GM23338 (cell line): ENCODE measurements at regions not wholly inside any gene's neighbourhood (a gene's known extent, or its start where the extent isn't known, plus 50 kb on each side); places are given as distances from the start of the nearest gene placed in this dataset.
"Not testable (repeated sequence)": the region's sequence is repeated elsewhere in the genome, so short reads cannot be mapped to it uniquely, and the experiment has no call there.

Source experiments
- ATAC-seq: fragments of 200-7000 bp; cut with Tn5 transposase; 3 replicates; pipeline ENCODE4 v1.9.1; 2020
- DNase-seq: peaks from one replicate; pipeline ENCODE4 v3.0.0-alpha.2; 2015; ENCODE audit warnings: low spot score
- H2AFZ ChIP-seq: fragments of 200-600 bp; sonication (generic); 2 replicates; pipeline ENCODE4 v1.8.0; 2016; ENCODE audit warnings: antibody characterized with exemption, mild to moderate bottlenecking, moderate library complexity
- H3F3A ChIP-seq: fragments of 200-600 bp; sonication (generic); replicated peaks from 2 replicates; pipeline ENCODE4 v1.8.0; 2017; ENCODE audit warnings: antibody characterized with exemption, mixed run types, low read depth
- H3K27ac ChIP-seq: fragments of 200-600 bp; sonication (generic); 2 replicates; pipeline ENCODE4 v1.6.1; 2016; ENCODE audit warnings: low read depth
- H3K27me3 ChIP-seq: fragments of 200-600 bp; sonication (generic); 2 replicates; pipeline ENCODE4 v1.8.0; 2016; ENCODE audit warnings: mild to moderate bottlenecking, mixed run types, moderate library complexity; ENCODE audit not compliant: insufficient read depth
- H3K36me3 ChIP-seq: fragments of 200-600 bp; sonication (generic); 2 replicates; pipeline ENCODE4 v1.8.0; 2016; ENCODE audit warnings: mild to moderate bottlenecking; ENCODE audit not compliant: insufficient read depth
- H3K4me1 ChIP-seq: fragments of 200-600 bp; sonication (generic); 2 replicates; pipeline ENCODE4 v1.8.0; 2016; ENCODE audit warnings: mild to moderate bottlenecking, moderate library complexity; ENCODE audit not compliant: insufficient read depth
- H3K4me2 ChIP-seq: fragments of 200-600 bp; sonication (generic); 2 replicates; pipeline ENCODE4 v1.7.1; 2017; ENCODE audit warnings: mixed run types
- H3K4me3 ChIP-seq: fragments of 200-600 bp; sonication (generic); 2 replicates; pipeline ENCODE4 v1.6.1; 2016; ENCODE audit warnings: mixed run types
- H3K79me2 ChIP-seq: fragments of 200-600 bp; sonication (generic); replicated peaks from 2 replicates; pipeline ENCODE4 v1.8.0; 2017; ENCODE audit warnings: mild to moderate bottlenecking; ENCODE audit not compliant: insufficient read depth
- H3K9me2 ChIP-seq: fragments of 200-600 bp; sonication (generic); 2 replicates; pipeline ENCODE4 v1.8.0; 2017; ENCODE audit not compliant: insufficient read depth
- H4K20me1 ChIP-seq: fragments of 200-600 bp; sonication (generic); replicated peaks from 2 replicates; pipeline ENCODE4 v1.8.0; 2017; ENCODE audit warnings: mild to moderate bottlenecking; ENCODE audit not compliant: insufficient read depth
- H3K27ac Mint-ChIP-seq: 2 replicates; pipeline ENCODE4 v1.8.0; 2020; ENCODE audit warnings: inconsistent platforms, mild to moderate bottlenecking, moderate library complexity, mixed read lengths
- H3K27me3 Mint-ChIP-seq: 3 replicates; pipeline ENCODE4 v1.8.0; 2022; ENCODE audit warnings: low read depth, mild to moderate bottlenecking, moderate library complexity, mixed read lengths, inconsistent platforms; ENCODE audit not compliant: insufficient read depth, poor library complexity
- H3K36me3 Mint-ChIP-seq: 3 replicates; pipeline ENCODE4 v1.8.0; 2021; ENCODE audit warnings: low read depth, mild to moderate bottlenecking, inconsistent platforms, moderate library complexity, mixed read lengths
- H3K4me1 Mint-ChIP-seq: 3 replicates; pipeline ENCODE4 v1.8.0; 2020; ENCODE audit warnings: mild to moderate bottlenecking, inconsistent platforms, mixed read lengths
- H3K4me3 Mint-ChIP-seq: 3 replicates; pipeline ENCODE4 v1.8.0; 2021; ENCODE audit warnings: moderate library complexity, mild to moderate bottlenecking, inconsistent platforms, mixed read lengths
- H3K9me3 Mint-ChIP-seq: 3 replicates; pipeline ENCODE4 v1.8.0; 2020; ENCODE audit warnings: moderate library complexity, mild to moderate bottlenecking, inconsistent platforms, mixed read lengths
- EZH2phosphoT487 ChIP-seq: fragments of 200-600 bp; sonication (generic); IDR thresholded peaks from one replicate; pipeline ENCODE4 v1.8.1; 2018; ENCODE audit warnings: antibody characterized with exemption; ENCODE audit not compliant: unreplicated experiment
- JUNB ChIP-seq: IDR thresholded peaks from one replicate; pipeline ENCODE4 v1.6.1; 2016; ENCODE audit warnings: antibody characterized with exemption; ENCODE audit not compliant: unreplicated experiment
- NANOG ChIP-seq: IDR thresholded peaks from 2 replicates; pipeline ENCODE4 v1.6.1; 2016; ENCODE audit warnings: antibody characterized with exemption, borderline replicate concordance
- POLR2AphosphoS5 ChIP-seq: IDR thresholded peaks from 2 replicates; pipeline ENCODE4 v1.6.1; 2016; ENCODE audit warnings: antibody characterized with exemption, low read depth
- STAT1 ChIP-seq: IDR thresholded peaks from one replicate; pipeline ENCODE4 v1.6.1; 2016; ENCODE audit warnings: antibody characterized with exemption; ENCODE audit not compliant: unreplicated experiment
- ZNF114 ChIP-seq: fragments of 250-450 bp; sonication (Bioruptor Pico); IDR thresholded peaks from 2 replicates; pipeline ENCODE4 v1.5.0; 2020; ENCODE audit warnings: mild to moderate bottlenecking, moderate library complexity
- ZNF331 ChIP-seq: fragments of 250-450 bp; sonication (Bioruptor Pico); IDR thresholded peaks from 2 replicates; pipeline ENCODE4 v1.5.0; 2020; ENCODE audit warnings: low read depth, mild to moderate bottlenecking, moderate library complexity
- TF ChIP-seq, protein P1 (sequence below): IDR thresholded peaks from one replicate; pipeline ENCODE4 v1.6.1; 2018; ENCODE audit warnings: antibody characterized with exemption; ENCODE audit not compliant: unreplicated experiment
- TF ChIP-seq, protein P2 (sequence below), 2 experiments: fragments of 200-600 bp in 1 of 2; sonication (generic) in 1 of 2; conservative IDR thresholded peaks; 2 replicates each; pipeline versions ENCODE4 v1.5.1 to v1.6.1; 2016 to 2017; ENCODE audit warnings: antibody characterized with exemption in 2 of 2, low read depth in 2 of 2, mild to moderate bottlenecking in 2 of 2, moderate library complexity in 1 of 2

DNA sequence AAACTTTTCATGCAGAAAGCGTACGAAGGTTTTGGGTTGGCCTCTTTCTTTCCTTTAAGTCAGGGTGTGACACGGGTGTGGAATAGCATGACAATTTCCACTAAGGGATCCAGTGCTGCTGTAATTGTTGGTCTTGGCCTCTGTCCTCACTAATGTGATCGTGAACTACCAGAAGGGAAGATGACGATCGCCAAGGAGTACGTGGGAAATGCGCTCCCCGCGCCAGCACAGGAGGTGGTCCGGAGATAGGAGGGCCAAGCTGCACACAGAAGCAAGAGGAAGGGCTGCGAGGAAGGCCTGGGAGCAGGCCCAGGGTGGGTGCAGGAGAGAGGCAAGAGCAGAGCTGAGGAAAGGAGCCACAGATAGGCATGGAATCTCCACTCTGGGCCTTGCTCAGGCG lies 79.7 kb upstream of the PODXL start (continued):
- TF ChIP-seq STAT1 = no peak
- no peak for TF ChIP-seq JUNB
- TF ChIP-seq, protein P1, sequence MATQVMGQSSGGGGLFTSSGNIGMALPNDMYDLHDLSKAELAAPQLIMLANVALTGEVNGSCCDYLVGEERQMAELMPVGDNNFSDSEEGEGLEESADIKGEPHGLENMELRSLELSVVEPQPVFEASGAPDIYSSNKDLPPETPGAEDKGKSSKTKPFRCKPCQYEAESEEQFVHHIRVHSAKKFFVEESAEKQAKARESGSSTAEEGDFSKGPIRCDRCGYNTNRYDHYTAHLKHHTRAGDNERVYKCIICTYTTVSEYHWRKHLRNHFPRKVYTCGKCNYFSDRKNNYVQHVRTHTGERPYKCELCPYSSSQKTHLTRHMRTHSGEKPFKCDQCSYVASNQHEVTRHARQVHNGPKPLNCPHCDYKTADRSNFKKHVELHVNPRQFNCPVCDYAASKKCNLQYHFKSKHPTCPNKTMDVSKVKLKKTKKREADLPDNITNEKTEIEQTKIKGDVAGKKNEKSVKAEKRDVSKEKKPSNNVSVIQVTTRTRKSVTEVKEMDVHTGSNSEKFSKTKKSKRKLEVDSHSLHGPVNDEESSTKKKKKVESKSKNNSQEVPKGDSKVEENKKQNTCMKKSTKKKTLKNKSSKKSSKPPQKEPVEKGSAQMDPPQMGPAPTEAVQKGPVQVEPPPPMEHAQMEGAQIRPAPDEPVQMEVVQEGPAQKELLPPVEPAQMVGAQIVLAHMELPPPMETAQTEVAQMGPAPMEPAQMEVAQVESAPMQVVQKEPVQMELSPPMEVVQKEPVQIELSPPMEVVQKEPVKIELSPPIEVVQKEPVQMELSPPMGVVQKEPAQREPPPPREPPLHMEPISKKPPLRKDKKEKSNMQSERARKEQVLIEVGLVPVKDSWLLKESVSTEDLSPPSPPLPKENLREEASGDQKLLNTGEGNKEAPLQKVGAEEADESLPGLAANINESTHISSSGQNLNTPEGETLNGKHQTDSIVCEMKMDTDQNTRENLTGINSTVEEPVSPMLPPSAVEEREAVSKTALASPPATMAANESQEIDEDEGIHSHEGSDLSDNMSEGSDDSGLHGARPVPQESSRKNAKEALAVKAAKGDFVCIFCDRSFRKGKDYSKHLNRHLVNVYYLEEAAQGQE = no peak
- TF ChIP-seq ZNF114 (CRISPR knock-in tag) = no peak
- TF ChIP-seq POLR2AphosphoS5 = no peak
- no peak for TF ChIP-seq NANOG
- TF ChIP-seq EZH2phosphoT487 = no peak
- no peak for TF ChIP-seq ZNF331 (CRISPR knock-in tag)

DNA sequence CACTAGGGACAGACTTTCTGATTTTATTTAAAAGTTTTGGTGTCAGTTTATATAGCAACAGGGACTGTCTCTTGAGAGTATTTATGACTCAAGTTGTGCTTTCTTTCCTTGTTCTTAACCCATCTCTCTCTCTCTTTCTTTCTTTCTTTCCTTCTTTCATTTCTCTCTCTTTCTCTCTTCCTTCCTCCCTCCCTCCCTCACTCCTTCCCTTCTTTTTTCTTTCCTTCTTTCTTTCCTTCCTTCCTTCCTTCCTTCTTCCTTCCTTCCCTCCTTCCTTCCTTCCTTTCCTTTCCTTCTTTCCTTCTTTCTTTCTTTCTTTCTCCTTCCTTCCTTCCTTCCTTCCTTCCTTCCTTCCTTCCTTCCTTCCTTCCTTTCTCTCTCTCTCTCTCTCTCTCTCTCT lies 77.8 kb upstream of the PODXL start:
- not testable (repeated sequence) for H4K20me1 ChIP-seq, H3K27ac ChIP-seq, H3F3A ChIP-seq, H3K4me1 ChIP-seq, H3K79me2 ChIP-seq, DNase-seq, H3K36me3 Mint-ChIP-seq, H3K9me3 Mint-ChIP-seq, H2AFZ ChIP-seq, H3K4me3 Mint-ChIP-seq, H3K27me3 ChIP-seq, H3K27ac Mint-ChIP-seq, H3K4me3 ChIP-seq, H3K36me3 ChIP-seq, ATAC-seq, H3K4me2 ChIP-seq
- H3K9me2 ChIP-seq = 0 out of 2 replicates have a peak, but pooled peaks cover 13% of the 10 kb centered on the region
- Mint-ChIP-seq H3K27me3 (peaks cover 15% of the 10 kb centered on the region), H3K4me1 (peaks cover 37% of the 10 kb centered on the region)

DNA sequence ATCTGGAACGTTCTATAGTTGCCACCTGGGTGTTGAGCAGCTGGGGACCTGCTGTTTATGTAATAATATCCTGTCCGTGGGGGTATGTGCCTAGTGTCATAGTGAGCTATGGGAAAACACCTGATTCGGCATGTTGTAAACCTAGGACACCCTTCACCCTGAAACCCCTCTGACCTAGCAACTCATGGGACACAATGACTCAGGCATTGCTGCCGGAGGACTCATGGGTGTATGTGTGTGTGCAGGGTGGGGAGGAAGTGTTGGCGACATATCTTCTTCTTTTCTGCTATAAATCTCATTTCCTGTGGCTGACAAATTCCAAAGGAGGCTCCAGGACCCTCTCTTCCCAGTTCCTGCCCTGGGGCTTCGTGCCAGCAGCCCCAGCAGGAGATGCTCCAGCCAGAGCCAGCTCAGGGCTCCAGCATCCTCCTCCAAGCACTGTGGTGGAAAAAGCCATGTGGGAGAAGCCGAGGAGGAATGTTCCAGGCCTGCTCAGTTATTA lies 77.0 kb upstream of the PODXL start:
- no peaks in the 10 kb centered on the region for H3K27me3 ChIP-seq
- H3K36me3 ChIP-seq = no peaks in the 10 kb centered on the region
- no peak overlapping the region for H3K4me2 ChIP-seq
- Mint-ChIP-seq H3K36me3 (peaks cover 2% of the 10 kb centered on the region; the same call in 1 of the 3 replicates), H3K9me3 (no peaks in the 10 kb centered on the region; the same call in 2 of the 3 replicates), H3K4me1 (peaks cover 35% of the 10 kb centered on the region), H3K27me3 (peaks cover 15% of the 10 kb centered on the region), H3K27ac (no peak overlapping the region), H3K4me3 (no peak overlapping the region)
- no peak for ATAC-seq
- H3F3A ChIP-seq = no peaks in the 10 kb centered on the region
- no peak overlapping the region for H2AFZ ChIP-seq
- no peak overlapping the region for H3K4me3 ChIP-seq
- H3K4me1 ChIP-seq = peaks cover 11% of the 10 kb centered on the region; the same call in 1 of the 2 replicates
- no peak overlapping the region for H3K27ac ChIP-seq
- H3K79me2 ChIP-seq = no peaks in the 10 kb centered on the region
- DNase-seq = no peak
- 0 out of 2 replicates have a peak, but pooled peaks cover 10% of the 10 kb centered on the region for H3K9me2 ChIP-seq
- no peaks in the 10 kb centered on the region for H4K20me1 ChIP-seq
- TF ChIP-seq EZH2phosphoT487 (no peak), POLR2AphosphoS5 (no peak), ZNF331 (CRISPR knock-in tag) (no peak), NANOG (no peak), STAT1 (no peak)
- TF ChIP-seq, protein P1 = no peak
- TF ChIP-seq, protein P2, sequence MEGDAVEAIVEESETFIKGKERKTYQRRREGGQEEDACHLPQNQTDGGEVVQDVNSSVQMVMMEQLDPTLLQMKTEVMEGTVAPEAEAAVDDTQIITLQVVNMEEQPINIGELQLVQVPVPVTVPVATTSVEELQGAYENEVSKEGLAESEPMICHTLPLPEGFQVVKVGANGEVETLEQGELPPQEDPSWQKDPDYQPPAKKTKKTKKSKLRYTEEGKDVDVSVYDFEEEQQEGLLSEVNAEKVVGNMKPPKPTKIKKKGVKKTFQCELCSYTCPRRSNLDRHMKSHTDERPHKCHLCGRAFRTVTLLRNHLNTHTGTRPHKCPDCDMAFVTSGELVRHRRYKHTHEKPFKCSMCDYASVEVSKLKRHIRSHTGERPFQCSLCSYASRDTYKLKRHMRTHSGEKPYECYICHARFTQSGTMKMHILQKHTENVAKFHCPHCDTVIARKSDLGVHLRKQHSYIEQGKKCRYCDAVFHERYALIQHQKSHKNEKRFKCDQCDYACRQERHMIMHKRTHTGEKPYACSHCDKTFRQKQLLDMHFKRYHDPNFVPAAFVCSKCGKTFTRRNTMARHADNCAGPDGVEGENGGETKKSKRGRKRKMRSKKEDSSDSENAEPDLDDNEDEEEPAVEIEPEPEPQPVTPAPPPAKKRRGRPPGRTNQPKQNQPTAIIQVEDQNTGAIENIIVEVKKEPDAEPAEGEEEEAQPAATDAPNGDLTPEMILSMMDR (conservative IDR thresholded peaks at IDR 0.05; ENCODE audit: low read depth in 2 of 2) = no peak
